ENCODE measurements at regions not wholly inside any gene's neighbourhood (a gene's known extent, or its start where the extent isn't known, plus 50 kb on each side); places are given as distances from the start of the nearest gene placed in this dataset.

DNA sequence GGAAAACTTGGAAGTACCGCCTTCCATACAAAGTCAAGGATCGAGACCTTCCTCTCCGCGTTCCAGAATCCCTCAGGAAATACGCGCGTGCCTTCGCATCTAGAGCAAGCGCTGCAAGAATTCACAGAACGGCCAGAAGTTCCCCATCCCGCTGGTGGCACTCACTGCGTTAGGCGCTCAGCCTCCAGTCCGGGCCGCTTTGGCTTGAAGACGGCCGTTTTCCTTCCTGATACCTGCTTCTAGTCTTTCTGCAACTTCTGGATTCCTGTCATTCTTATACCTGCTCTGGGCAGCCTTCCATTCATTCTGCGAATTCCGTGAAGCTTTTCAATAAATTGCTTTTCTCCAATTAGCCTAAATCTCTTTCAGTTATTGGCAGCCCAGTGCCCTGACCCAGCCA lies 896.4 kb downstream of the TRIML1 start:
- TF ChIP-seq CTCF (IDR thresholded peaks at IDR 0.05) (no peak), EP300 (IDR thresholded peaks at IDR 0.05) (no peak), POLR2A (IDR thresholded peaks at IDR 0.05) (no peak)
